GM18873 (cell line): ENCODE measurements at regions not wholly inside any gene's neighbourhood (a gene's known extent, or its start where the extent isn't known, plus 50 kb on each side); places are given as distances from the start of the nearest gene placed in this dataset.
"Not testable (repeated sequence)": the region's sequence is repeated elsewhere in the genome, so short reads cannot be mapped to it uniquely, and the experiment has no call there.

ENCODE experiments used
- ATAC-seq: cut with Tn5 transposase; IDR thresholded peaks from one replicate; pipeline ENCODE4 v1.9.1; 2021; ENCODE audit warnings: mild to moderate bottlenecking, moderate library complexity, moderate number of reproducible peaks; ENCODE audit not compliant: unreplicated experiment, low FRiP score

GRCh38 chr7:112668561-112668960 is 121.6 kb downstream of the TMEM168 start:
- no peak for ATAC-seq

- no peak for ATAC-seq
These were observed 120.9 kb downstream of the TMEM168 start for GRCh38 chr7:112669306-112669705.

GRCh38 chr7:112670193-112670592 is 120.0 kb downstream of the TMEM168 start:
- ATAC-seq, result no peak

- ATAC-seq, result no peak
These were observed 111.6 kb downstream of the TMEM168 start for GRCh38 chr7:112678626-112679025.

- ATAC-seq, result not testable (repeated sequence)
These were observed 100.6 kb downstream of the TMEM168 start for GRCh38 chr7:112689466-112690177.

GRCh38 chr7:112692333-112692732 is 97.9 kb downstream of the TMEM168 start:
- ATAC-seq, result no peak

- not testable (repeated sequence) for ATAC-seq
These were observed 93.0 kb downstream of the TMEM168 start for GRCh38 chr7:112697211-112697610.

GRCh38 chr7:112699725-112700513 is 90.3 kb downstream of the TMEM168 start:
- no peak for ATAC-seq

GRCh38 chr7:112701456-112701855 is 88.7 kb downstream of the TMEM168 start:
- ATAC-seq, result no peak

GRCh38 chr7:112707655-112708054 is 82.5 kb downstream of the TMEM168 start:
- ATAC-seq, result no peak

- ATAC-seq, result no peak
These were observed 82.0 kb downstream of the TMEM168 start for GRCh38 chr7:112708236-112708635.
